ENCODE measurements at regions not wholly inside any gene's neighbourhood (a gene's known extent, or its start where the extent isn't known, plus 50 kb on each side); places are given as distances from the start of the nearest gene placed in this dataset.
"Not testable (repeated sequence)": the region's sequence is repeated elsewhere in the genome, so short reads cannot be mapped to it uniquely, and the experiment has no call there.

DNA sequence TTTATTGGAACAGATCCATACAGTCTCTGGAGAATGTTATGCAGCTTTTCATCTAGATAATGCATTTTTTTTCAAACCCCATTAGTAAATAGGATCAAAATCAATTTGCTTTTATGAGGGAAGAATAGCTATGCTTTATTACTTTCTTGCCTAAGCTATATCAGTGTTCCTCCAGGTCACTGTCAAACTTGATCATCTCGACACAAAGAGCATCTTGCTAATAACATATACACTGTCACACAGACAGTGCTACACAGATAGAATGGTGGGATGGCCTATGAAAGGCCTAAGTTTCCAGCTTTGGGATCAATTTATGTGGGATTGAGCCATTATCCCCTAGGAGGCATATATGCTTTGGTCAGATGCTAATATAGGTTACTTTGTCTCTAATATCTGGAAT, 862.9 kb upstream of the SPRY2 start:
- Histone ChIP-seq H3K4me3 (no peak overlapping the region), H3K36me3 (replicated peaks) (no peaks in the 10 kb centered on the region), H3K27me3 (ENCODE audit: low read depth) (no peaks in the 10 kb centered on the region), H3K4me1 (no peaks in the 10 kb centered on the region), H3K9me3 (no peaks in the 10 kb centered on the region)
- in situ Hi-C loops (cut with MboI; ENCODE audit: low sequenced_read_pairs), result no loop called here
- DNase-seq (ENCODE audit: low spot score in 2 of 2), result no peak

DNA sequence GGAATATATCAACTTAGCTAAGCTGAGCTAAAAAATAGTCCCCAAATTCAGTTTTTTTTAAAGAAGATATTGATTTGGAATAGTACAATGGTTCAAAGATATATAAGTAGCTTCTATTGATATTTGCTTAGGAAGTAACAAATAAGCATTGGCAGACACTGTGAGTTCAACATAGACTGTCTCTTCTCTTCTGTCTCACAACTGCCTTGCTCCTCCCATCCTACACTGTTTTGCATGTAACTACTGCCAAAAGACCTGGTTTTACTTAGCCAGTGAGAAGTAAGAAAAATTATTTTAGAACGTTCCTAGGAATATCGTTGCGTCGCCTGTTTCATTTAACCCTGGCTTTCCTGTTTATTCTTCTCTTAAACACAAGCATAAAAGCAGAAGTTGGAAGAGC, 859.0 kb upstream of the SPRY2 start:
- H3K27me3 ChIP-seq (ENCODE audit: low read depth), result no peaks in the 10 kb centered on the region
- no peaks in the 10 kb centered on the region for H3K9me3 ChIP-seq
- H3K4me1 ChIP-seq, result no peaks in the 10 kb centered on the region
- no peak for DNase-seq (ENCODE audit: low spot score in 2 of 2)
- in situ Hi-C loops (cut with MboI; ENCODE audit: low sequenced_read_pairs), result no loop called here
- H3K36me3 ChIP-seq (replicated peaks), result no peaks in the 10 kb centered on the region
- H3K4me3 ChIP-seq, result no peak overlapping the region

DNA sequence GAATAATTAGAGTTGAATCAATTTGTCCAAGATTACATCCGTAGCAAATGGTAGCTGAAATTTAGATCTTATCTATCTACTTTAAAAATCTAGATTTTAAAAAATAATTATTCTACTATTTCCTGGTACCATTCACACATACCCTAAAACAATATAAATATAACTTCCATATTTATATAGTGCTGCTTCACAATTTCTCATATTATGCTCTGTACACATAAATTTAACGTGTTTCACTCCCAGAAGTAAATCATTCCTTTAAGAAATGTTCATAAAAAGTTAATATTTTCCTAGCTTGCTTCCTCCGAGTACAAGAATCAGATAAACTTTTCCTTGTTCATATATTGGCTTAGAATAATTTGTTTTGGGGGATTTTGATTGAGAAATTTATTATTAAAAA, 857.0 kb upstream of the SPRY2 start:
- Histone ChIP-seq H3K9me3 (no peaks in the 10 kb centered on the region), H3K4me1 (no peaks in the 10 kb centered on the region), H3K36me3 (replicated peaks) (no peaks in the 10 kb centered on the region), H3K4me3 (no peak overlapping the region), H3K27me3 (ENCODE audit: low read depth) (no peaks in the 10 kb centered on the region)
- DNase-seq (ENCODE audit: low spot score in 2 of 2), result no peak
- in situ Hi-C loops (cut with MboI; ENCODE audit: low sequenced_read_pairs), result no loop called here

GRCh38 chr13:81197483-81197882, 856.6 kb upstream of the SPRY2 start:
- Histone ChIP-seq H3K27me3 (ENCODE audit: low read depth) (no peaks in the 10 kb centered on the region), H3K9me3 (no peaks in the 10 kb centered on the region), H3K4me3 (no peak overlapping the region), H3K4me1 (no peaks in the 10 kb centered on the region), H3K36me3 (replicated peaks) (no peaks in the 10 kb centered on the region)
- DNase-seq (ENCODE audit: low spot score in 2 of 2), result no peak
- in situ Hi-C loops (cut with MboI; ENCODE audit: low sequenced_read_pairs), result no loop called here

- in situ Hi-C loops (cut with MboI; ENCODE audit: low sequenced_read_pairs), result no loop called here
- Histone ChIP-seq H3K36me3 (replicated peaks) (no peaks in the 10 kb centered on the region), H3K4me1 (no peaks in the 10 kb centered on the region), H3K4me3 (no peak overlapping the region), H3K27me3 (ENCODE audit: low read depth) (no peaks in the 10 kb centered on the region), H3K9me3 (no peaks in the 10 kb centered on the region)
- DNase-seq (ENCODE audit: low spot score in 2 of 2), result no peak
Observed at GRCh38 chr13:81194362-81194761, 853.4 kb upstream of the SPRY2 start.

DNA sequence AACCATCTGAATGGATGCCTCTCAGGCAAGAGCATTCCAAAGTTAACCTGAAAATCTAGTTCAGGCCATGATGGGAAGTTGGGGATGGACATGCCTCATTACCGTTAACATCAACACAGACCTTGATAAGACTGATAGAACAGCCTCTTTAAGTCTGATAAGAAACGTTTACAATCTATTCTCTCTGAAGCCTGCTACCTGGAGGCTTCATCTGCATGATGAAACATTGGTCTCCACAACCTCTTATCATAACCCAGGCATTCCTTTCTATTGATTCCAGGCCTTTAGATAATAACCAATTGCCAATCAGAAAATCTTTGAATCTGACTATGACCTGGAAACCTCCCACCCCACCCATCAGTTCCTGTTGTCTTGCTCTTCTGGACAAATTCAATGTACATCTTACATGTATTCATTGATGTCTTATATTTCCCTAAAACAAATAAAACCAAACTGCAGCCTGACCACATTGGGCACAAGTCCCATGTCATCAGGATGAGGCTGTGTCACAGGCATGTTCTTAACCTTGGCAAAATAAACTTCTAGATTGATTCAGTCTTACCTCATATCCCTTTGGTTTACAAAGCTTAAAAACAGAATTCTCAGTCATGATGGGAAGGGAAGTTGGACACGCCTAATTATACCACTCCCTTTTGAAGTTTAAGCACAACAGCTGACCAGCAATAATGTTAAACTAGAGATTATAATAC, 843.8 kb upstream of the SPRY2 start:
- no peak for DNase-seq (ENCODE audit: low spot score in 2 of 2)
- Histone ChIP-seq H3K27me3 (ENCODE audit: low read depth) (no peaks in the 10 kb centered on the region), H3K36me3 (replicated peaks) (no peaks in the 10 kb centered on the region), H3K9me3 (no peaks in the 10 kb centered on the region), H3K4me3 (no peak overlapping the region), H3K4me1 (no peaks in the 10 kb centered on the region)
- in situ Hi-C loops (cut with MboI; ENCODE audit: low sequenced_read_pairs), result no loop called here

GRCh38 chr13:81172603-81173002, 831.7 kb upstream of the SPRY2 start:
- H3K4me1 ChIP-seq, result peaks cover 3% of the 10 kb centered on the region; the same call in 1 of the 2 replicates
- DNase-seq (ENCODE audit: low spot score in 2 of 2), result no peak
- H3K4me3 ChIP-seq, result no peak overlapping the region
- H3K27me3 ChIP-seq (ENCODE audit: low read depth), result no peaks in the 10 kb centered on the region
- H3K9me3 ChIP-seq, result no peaks in the 10 kb centered on the region
- in situ Hi-C loops (cut with MboI; ENCODE audit: low sequenced_read_pairs), result no loop called here
- H3K36me3 ChIP-seq (replicated peaks), result no peaks in the 10 kb centered on the region

- DNase-seq (ENCODE audit: low spot score in 2 of 2), result peak in 1 of 2 experiments; percentile 28
- in situ Hi-C loops (cut with MboI; ENCODE audit: low sequenced_read_pairs), result no loop called here
- no peaks in the 10 kb centered on the region for H3K27me3 ChIP-seq (ENCODE audit: low read depth)
- no peaks in the 10 kb centered on the region; the same call in 1 of the 2 replicates for H3K9me3 ChIP-seq
- no peaks in the 10 kb centered on the region for H3K36me3 ChIP-seq (replicated peaks)
- H3K4me3 ChIP-seq, result no peak overlapping the region
- peaks cover 3% of the 10 kb centered on the region; the same call in 1 of the 2 replicates for H3K4me1 ChIP-seq
Observed at GRCh38 chr13:81171065-81171647, 830.2 kb upstream of the SPRY2 start.

GRCh38 chr13:81163823-81164222, 822.9 kb upstream of the SPRY2 start:
- H3K36me3 ChIP-seq (replicated peaks); in situ Hi-C loops (cut with MboI; ENCODE audit: low sequenced_read_pairs); H3K4me1 ChIP-seq; H3K4me3 ChIP-seq; DNase-seq (ENCODE audit: low spot score in 2 of 2); H3K27me3 ChIP-seq (ENCODE audit: low read depth); H3K9me3 ChIP-seq: not testable (repeated sequence)

- H3K36me3 ChIP-seq (replicated peaks), result no peaks in the 10 kb centered on the region
- no peak for DNase-seq (ENCODE audit: low spot score in 2 of 2)
- no peaks in the 10 kb centered on the region for H3K27me3 ChIP-seq (ENCODE audit: low read depth)
- in situ Hi-C loops (cut with MboI; ENCODE audit: low sequenced_read_pairs), result no loop called here
- no peak overlapping the region for H3K4me3 ChIP-seq
- H3K9me3 ChIP-seq, result no peaks in the 10 kb centered on the region
- no peaks in the 10 kb centered on the region for H3K4me1 ChIP-seq
Observed at GRCh38 chr13:81153478-81153877, 812.6 kb upstream of the SPRY2 start.

DNA sequence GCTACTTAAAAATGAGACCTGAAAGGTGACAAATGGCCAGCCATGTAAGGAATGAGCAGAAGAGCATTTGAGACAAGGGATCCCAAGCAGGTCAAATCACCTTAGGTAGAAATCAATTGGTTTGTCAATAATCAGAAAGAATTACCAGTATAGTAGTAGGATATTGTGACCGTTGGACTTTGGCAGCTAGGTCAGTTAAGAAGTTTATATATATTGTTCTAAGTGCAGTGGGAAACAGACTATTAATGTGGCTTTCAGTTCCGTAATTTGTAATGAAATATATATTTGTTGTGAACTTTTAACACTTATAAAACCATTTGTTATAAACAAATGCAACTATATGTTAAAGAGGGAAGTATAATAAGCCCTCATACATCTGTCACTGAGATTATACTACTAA, 807.9 kb upstream of the SPRY2 start:
- no peak overlapping the region for H3K4me3 ChIP-seq
- H3K27me3 ChIP-seq (ENCODE audit: low read depth), result no peaks in the 10 kb centered on the region
- no peak for DNase-seq (ENCODE audit: low spot score in 2 of 2)
- in situ Hi-C loops (cut with MboI; ENCODE audit: low sequenced_read_pairs), result no loop called here
- H3K4me1 ChIP-seq, result no peaks in the 10 kb centered on the region
- H3K9me3 ChIP-seq, result no peaks in the 10 kb centered on the region
- no peaks in the 10 kb centered on the region for H3K36me3 ChIP-seq (replicated peaks)

- H3K4me1 ChIP-seq; H3K36me3 ChIP-seq (replicated peaks); H3K27me3 ChIP-seq (ENCODE audit: low read depth); H3K4me3 ChIP-seq; DNase-seq (ENCODE audit: low spot score in 2 of 2); H3K9me3 ChIP-seq; in situ Hi-C loops (cut with MboI; ENCODE audit: low sequenced_read_pairs): not testable (repeated sequence)
Observed at GRCh38 chr13:81146576-81146975, 805.6 kb upstream of the SPRY2 start.

GRCh38 chr13:81142306-81142999, 801.5 kb upstream of the SPRY2 start:
- in situ Hi-C loops (cut with MboI; ENCODE audit: low sequenced_read_pairs), result no loop called here

GRCh38 chr13:81140675-81141074, 799.7 kb upstream of the SPRY2 start:
- no peak overlapping the region for H3K4me3 ChIP-seq
- H3K9me3 ChIP-seq, result no peaks in the 10 kb centered on the region
- DNase-seq (ENCODE audit: low spot score in 2 of 2), result no peak
- peaks cover 4% of the 10 kb centered on the region; the same call in 1 of the 2 replicates for H3K4me1 ChIP-seq
- no peaks in the 10 kb centered on the region for H3K36me3 ChIP-seq (replicated peaks)
- in situ Hi-C loops (cut with MboI; ENCODE audit: low sequenced_read_pairs), result no loop called here
- H3K27me3 ChIP-seq (ENCODE audit: low read depth), result no peaks in the 10 kb centered on the region

More at GRCh38 chr13:81142306-81142999, 801.5 kb upstream of the SPRY2 start:
- H3K9me3 ChIP-seq, result no peaks in the 10 kb centered on the region
- H3K4me1 ChIP-seq, result peaks cover 4% of the 10 kb centered on the region; the same call in 1 of the 2 replicates
- DNase-seq (ENCODE audit: low spot score in 2 of 2), result no peak
- H3K27me3 ChIP-seq (ENCODE audit: low read depth), result no peaks in the 10 kb centered on the region
- no peak overlapping the region for H3K4me3 ChIP-seq
- H3K36me3 ChIP-seq (replicated peaks), result no peaks in the 10 kb centered on the region

All from HAP-1 (cell line).